Esophagus muscularis mucosa (tissue), 4 donors: ENCODE measurements at regions not wholly inside any gene's neighbourhood (a gene's known extent, or its start where the extent isn't known, plus 50 kb on each side); places are given as distances from the start of the nearest gene placed in this dataset.

Experiments
- EP300 ChIP-seq: sonication (generic); formaldehyde crosslinking; IDR thresholded peaks from one replicate; pipeline ENCODE4 v1.6.1; 2017; ENCODE audit warnings: antibody characterized with exemption
- POLR2A ChIP-seq: fragments of 450-650 bp; IDR thresholded peaks from one replicate; pipeline ENCODE4 v1.6.1; 2017; ENCODE audit warnings: antibody characterized with exemption, moderate library complexity, mild to moderate bottlenecking, low read depth
- TF ChIP-seq, protein P1 (sequence below), 3 experiments: fragments of 200-600 bp in 2 of 3; fragments of 450-650 bp in 1 of 3; sonication (generic) in 2 of 3; IDR thresholded peaks; one replicate each; pipeline ENCODE4 v1.5.1; 2017 to 2019; ENCODE audit warnings: antibody characterized with exemption in 3 of 3, mild to moderate bottlenecking in 2 of 3, moderate library complexity in 1 of 3

DNA sequence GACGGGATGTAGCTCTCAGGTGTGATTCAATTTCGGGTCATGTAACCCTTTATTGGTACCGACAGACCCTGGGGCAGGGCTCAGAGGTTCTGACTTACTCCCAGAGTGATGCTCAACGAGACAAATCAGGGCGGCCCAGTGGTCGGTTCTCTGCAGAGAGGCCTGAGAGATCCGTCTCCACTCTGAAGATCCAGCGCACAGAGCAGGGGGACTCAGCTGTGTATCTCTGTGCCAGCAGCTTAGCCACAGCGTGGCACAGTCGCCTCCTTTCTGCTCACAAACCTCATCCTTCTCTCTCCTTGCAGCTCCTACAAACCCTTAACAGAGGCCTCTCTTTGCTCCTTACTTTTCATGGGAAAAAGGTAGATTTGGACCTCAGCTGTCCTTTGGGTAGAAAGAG lies 197.5 kb upstream of the PRSS58 start:
- TF ChIP-seq, protein P1, sequence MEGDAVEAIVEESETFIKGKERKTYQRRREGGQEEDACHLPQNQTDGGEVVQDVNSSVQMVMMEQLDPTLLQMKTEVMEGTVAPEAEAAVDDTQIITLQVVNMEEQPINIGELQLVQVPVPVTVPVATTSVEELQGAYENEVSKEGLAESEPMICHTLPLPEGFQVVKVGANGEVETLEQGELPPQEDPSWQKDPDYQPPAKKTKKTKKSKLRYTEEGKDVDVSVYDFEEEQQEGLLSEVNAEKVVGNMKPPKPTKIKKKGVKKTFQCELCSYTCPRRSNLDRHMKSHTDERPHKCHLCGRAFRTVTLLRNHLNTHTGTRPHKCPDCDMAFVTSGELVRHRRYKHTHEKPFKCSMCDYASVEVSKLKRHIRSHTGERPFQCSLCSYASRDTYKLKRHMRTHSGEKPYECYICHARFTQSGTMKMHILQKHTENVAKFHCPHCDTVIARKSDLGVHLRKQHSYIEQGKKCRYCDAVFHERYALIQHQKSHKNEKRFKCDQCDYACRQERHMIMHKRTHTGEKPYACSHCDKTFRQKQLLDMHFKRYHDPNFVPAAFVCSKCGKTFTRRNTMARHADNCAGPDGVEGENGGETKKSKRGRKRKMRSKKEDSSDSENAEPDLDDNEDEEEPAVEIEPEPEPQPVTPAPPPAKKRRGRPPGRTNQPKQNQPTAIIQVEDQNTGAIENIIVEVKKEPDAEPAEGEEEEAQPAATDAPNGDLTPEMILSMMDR (IDR thresholded peaks at IDR 0.05): no peak
- TF ChIP-seq EP300 (no peak), POLR2A (no peak)
